ENCODE measurements at regions not wholly inside any gene's neighbourhood (a gene's known extent, or its start where the extent isn't known, plus 50 kb on each side); places are given as distances from the start of the nearest gene placed in this dataset.
"Not testable (repeated sequence)": the region's sequence is repeated elsewhere in the genome, so short reads cannot be mapped to it uniquely, and the experiment has no call there.

DNA sequence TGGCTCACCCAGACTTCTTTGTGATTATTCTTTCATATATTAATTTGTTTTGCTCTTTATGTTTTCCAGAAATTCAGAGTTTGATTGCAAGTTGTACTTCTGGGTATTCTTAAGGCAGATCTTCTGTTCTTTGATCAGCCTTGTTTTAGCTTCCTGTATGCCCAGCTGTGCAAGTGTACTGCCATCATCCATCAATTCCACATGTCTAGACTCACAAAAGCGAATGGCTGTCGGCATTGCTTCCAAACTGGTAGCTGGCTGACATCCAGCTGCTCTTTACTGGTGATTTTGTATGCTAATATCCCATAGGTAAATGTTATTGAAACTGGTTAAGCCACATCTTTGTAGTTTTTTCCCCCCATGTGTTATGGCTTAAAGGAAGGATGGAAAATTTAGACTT, 1084.8 kb upstream of the CITED2 start:
- no peak for DNase-seq (ENCODE audit: low read depth)

DNA sequence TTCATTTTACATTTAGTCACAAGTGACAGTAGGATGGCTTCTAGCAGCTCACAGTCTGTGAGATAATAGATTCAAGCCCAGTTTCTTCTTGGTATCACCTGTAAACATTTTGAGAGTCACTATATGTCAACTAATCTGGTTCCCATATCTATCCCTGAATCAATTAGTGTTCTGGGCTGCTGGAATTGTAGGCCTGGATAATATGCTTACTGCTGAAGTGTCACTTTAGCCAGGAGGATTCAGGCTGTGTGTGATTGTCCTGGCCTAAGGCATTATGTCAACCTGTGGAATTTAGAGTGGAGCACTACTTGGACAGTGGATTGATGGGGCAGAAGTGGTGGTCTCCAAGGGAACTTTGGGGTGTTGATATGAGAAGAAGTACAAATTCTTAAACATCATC, 1071.8 kb upstream of the CITED2 start:
- DNase-seq (ENCODE audit: low read depth): no peak

DNA sequence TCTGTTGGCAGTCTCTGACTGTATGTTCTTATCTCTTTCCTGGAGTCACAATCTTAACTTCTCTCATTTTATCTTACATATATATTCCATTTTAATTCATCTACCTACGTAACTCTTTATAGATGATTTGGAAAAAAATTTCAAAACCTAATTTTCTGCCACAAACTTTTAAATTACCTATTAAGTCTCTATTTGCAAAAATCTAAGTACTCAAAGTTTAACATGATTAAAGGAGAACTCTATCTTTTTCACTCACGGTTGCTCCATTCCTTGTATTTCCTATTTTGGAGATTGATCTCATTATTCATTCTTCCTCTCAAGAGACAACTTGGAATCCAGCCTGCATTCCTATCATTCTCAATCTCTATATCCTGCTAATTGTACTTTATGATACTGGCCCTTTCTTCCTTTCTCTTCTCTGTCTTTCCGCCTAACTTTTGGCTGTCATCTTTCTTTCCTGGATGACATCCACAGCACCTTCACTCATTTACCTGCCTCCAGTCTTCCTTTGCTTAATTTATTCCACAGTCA, 1071.1 kb upstream of the CITED2 start:
- no peak for DNase-seq (ENCODE audit: low read depth)

DNA sequence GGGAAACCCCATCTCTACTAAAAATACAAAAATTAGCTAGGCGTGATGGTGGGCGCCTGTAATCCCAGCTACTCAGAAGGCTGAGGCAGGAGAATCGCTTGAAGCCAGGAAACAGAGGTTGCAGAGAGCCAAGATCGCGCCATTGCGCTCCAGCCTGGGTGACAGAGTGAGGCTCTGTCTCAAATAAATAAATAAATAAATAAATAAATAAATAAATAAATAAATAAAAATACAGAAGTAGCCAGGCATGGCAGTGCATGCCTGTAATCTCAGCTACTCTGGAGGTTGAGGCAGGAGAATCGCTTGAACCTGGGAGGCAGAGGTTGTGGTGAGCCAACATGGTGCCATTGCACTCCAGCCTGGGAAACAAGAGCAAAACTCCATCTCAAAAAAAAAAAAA, 1068.7 kb upstream of the CITED2 start:
- DNase-seq (ENCODE audit: low read depth): not testable (repeated sequence)

DNA sequence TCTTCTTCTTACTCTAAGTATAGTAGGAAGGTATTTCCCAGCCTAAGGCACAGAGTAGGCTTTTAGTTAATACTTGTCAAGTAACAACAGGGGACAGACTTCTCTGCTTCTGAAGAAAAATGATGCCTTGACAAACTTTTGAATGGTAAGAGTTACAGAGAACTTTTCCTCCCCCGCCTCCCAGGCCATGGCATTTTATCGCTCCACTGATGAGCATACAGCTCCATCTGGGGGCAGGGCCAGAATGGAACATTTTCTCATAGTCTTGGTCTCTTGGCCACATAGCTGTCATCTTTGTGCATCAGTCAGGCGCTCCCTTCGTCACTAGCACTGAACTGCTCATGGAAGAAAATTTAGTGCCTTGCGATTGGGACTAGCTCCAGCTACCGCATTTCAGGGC, 1066.8 kb upstream of the CITED2 start:
- no peak for DNase-seq (ENCODE audit: low read depth)

DNA sequence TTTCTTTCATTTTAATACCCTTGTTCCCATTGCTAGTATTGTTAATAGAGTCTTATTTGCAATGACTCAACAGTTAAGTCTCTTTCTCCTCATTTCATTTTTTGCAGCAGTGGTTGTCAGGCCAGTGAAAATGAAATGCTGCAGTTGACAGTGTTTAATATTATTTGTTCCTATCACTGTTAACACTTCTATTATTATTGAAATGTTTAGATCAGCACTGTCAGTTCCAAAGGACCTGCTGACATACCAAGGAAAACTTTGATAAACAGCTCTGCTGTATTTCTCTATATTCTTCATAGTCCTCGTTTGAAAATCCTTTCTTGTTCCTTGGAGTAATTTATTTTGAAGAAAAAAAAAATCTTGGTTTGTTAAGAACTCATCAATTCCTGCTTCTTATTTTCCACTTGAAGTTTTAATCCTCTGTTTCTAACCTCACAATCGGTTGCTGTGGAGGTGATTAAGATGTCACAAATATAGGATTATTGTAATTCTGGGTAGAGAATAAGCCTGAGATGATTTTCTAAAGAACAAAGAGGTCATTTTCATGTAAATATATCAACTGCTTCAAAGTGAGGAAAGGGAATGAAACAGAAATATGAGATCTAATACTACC, 1065.9 kb upstream of the CITED2 start:
- DNase-seq (ENCODE audit: low read depth): no peak

DNA sequence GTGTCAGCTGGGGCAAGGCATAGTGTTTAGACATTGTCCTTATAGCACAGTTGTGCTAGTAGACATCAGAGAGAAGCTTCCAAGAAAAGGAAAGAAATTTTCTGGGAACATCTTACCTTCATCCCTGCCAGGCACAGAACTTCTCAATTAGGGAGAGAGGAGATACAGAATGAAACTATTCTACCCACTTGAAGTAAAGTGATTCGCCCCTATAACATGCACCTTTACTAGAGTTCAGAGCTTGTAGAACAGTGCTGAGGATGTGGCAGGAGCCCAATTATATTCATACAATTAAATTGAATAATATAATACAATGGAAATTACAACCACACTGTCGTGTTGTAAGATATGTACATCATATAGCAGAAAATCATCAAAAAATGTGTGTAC, 1063.9 kb upstream of the CITED2 start:
- no peak for DNase-seq (ENCODE audit: low read depth)

DNA sequence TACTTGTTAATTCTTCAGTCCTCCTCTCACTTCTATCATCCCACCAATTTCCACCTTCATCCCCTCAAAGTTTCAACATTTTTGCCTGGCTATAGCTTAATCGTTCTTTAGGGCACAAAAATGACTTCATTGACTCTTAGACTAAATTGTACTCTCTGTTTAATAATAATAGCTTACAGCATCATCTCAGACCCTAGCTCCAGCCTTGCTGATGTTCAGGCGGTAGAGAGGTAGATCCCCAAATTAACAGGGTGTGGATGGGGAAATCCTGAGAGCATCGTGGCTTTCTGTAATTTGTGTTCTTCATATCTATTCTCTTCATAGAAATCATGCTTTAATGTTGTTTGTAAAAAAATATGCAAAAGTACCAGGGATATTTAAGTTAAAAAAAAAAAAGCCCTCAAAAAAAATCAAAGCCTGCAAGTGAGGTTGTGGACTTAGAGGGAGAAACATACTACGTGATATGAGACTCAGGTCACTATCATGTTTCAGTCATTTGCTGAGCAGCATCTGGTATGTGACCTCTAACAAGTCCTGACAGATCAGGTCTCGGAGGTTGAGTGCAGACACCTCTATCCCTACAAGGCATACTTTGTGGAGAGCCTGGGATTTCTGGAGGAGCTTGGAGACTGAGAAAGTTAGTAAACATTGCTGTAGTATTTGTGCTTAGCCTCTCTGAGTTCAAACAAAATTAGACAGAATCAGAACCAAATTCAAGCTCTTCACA, 1063.3 kb upstream of the CITED2 start:
- no peak for DNase-seq (ENCODE audit: low read depth)

DNA sequence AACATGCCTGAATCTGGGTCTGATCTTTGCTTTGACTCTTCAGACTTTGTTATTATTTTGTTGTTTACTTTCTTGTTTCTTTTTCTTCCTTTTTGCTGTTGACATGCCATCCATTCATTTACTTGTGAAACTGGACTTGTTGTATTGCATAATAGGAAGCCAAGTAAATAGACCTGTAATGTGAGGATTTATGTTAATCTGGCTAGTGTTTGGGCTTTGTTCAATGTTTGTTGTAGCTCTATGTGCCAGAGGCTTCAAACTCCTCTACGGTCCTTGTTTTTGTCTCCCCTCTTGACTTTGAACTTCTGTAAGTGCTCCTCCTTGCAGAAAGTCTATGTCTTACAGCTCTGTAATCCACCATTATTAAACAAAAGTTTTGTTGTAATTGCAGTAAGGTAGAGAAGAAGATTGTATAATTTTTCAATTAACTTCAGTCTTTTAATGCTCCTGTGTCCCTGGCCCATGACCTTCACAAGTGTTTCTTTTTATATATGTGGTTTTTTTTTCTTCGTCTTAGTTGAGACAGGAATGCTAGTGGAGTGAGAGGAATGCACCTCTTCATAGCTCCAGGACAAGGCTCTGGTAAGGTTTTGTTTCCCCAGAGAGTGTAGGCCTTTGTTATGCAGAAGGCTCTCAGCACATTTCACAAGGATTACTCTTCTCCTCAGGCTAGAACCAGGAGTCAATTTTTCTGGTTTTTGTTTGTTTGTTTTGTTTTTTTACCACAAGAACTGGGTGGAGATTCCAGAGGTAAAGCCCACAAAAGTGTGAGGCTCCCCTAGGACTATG, 1061.8 kb upstream of the CITED2 start:
- DNase-seq (ENCODE audit: low read depth): no peak

DNA sequence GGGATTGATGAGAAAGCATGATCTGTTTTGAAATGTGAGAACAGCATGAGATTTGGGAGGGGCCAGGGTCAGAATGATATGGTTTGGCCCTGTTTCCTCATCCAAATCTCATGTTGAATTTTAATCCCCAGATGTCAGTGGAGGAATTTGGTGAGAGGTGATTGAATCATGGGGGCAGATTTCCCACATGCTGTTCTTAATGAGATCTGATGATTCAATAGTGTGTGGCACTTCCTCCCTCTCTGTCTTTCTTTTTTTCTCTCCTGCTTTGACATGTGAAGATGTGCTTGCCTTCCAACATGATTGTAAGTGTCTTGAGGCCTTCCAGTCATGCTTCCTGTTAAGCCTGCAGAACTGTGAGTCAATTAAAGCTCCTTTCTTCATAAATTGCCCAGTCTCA, 1060.3 kb upstream of the CITED2 start:
- no peak for DNase-seq (ENCODE audit: low read depth)

DNA sequence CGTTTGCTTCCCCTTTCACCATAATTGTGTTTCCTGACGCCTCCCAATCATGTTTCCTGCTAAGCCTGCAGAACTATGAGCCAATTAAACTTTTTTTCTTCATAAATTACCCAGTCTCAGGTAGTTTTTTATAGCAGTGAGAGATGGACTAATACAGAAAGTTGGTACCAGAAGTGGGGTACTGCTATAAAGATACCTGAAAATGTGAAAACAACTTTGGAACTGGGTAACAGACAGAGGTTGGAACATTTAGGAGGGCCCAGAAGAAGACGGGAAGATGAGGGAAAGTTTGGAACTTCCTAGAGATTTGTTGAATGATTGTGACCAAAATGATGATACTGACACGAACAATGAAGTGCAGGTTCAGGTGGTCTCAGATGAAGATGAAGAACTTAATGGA, 1058.6 kb upstream of the CITED2 start:
- DNase-seq (ENCODE audit: low read depth): no peak

DNA sequence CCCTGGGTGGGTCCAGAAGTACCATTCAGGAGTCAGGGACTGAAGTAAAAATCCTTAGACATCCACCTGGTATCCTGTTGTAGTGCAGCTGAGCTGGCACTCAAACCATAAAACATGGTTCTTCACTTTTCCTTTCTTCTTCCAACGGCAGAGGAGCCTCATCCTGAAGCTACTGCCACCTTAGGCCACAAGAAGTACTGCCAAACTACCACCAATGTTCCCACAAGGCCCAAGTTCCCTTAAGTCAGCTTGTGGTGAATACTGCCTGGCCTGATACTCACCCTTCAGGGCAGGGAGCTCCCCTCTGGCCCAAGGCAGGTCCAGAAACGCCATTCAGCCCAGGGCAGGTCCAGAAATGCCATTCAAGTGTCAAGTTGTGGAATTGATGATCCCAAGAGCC, 1053.4 kb upstream of the CITED2 start:
- DNase-seq (ENCODE audit: low read depth): no peak

DNA sequence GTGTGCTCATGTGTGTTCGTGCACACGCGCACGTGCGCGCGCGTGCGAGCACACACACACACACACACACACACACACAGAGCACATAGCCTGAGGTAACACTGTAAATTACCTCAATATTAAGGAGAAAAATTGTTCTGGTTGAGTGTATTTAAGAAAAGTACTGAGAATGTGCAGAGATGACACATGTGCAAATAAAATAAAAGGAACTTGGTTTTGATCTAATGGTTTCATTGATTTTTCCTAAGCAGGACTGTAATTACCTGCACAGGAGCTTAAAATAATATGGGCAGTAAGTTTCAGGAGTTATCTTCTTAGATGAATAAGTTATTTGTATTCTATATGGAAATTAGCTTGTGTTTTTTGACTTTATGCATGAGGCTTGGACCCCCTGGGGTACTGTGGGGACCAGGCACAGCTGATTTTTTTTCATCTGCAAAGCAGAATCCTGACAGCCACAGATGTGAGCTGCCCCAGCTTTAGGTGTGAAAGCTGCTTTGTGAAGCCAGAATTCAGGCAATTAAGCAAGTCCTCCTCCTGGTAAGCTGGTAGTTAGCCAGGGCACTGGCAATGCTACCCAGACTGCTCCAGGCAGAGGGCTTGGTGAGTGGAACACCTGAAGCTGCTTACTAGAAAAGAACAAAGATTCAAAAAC, 1040.6 kb upstream of the CITED2 start:
- DNase-seq (ENCODE audit: low read depth): no peak

DNA sequence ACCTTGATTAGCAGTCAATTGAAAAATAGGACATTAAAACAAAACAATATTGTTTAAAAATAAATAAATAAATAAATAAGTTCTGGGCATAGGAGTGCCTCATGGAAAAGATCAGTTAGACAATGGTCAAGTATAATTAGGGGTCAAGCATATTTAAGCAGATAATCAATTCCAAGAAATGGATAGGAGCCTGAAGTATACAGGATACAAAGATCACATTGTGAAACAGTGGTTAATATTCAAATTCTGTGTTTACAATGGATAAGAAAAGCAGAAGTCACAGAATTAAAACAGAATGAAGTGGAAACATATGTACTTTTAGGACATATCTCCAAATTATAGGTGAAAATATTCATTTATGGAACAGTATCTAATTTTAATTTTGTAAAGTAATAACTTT, 1028.6 kb upstream of the CITED2 start:
- DNase-seq (ENCODE audit: low read depth): no peak

DNA sequence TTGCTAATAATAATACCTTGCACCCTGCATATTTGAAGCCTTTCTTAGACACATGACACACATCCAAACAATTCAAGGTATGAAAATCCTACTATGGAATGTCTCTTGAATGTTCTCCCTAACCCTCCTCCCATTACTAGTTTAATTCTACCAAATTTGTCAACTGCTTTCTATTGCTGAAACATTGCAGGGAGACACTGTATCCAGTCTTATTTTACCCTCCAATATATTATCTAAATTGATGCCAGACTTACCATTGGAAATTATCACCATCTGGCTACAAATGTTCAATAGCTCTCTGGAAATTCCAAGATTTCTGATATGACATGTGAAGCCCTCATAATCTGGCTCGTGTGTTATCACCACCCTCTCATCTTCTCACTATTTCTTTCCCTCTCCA, 1027.3 kb upstream of the CITED2 start:
- no peak for DNase-seq (ENCODE audit: low read depth)

DNA sequence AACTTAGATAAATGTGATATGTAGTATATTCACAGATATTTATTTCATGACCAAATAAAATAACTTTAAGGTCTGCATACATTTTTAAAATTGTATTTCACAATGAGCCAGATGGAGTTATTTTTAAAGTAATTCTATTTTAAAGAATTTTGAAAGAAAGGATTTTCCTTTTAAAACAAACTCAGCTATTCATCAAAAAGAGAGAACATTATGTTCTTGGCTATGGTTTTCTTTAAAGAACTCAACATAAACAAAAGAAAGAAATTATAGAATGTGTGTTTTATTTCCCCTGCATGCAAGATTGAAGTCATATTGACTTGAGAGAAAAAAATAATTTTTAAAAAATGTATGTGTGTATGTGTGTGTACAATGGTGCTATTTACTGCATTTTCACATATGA, 1023.6 kb upstream of the CITED2 start:
- no peak for DNase-seq (ENCODE audit: low read depth)

DNA sequence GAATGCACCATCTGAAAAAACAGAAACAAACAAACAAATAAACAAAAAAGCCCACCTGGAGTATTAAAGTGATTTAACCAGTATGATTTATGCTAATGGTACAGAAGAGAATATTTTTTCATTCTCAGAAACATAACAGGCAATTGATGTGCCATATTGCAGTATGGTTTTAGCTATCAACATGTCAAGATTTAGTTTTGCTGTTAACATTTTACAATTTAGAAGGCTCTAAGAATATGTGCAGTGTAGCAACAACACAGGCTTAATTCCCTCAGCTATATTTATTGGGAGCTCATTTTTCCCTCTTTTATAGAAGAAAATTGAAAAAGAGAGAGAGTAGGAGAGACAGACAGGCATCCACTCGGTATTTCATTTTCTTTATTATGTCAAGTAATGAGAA, 1022.7 kb upstream of the CITED2 start:
- DNase-seq (ENCODE audit: low read depth): no peak

DNA sequence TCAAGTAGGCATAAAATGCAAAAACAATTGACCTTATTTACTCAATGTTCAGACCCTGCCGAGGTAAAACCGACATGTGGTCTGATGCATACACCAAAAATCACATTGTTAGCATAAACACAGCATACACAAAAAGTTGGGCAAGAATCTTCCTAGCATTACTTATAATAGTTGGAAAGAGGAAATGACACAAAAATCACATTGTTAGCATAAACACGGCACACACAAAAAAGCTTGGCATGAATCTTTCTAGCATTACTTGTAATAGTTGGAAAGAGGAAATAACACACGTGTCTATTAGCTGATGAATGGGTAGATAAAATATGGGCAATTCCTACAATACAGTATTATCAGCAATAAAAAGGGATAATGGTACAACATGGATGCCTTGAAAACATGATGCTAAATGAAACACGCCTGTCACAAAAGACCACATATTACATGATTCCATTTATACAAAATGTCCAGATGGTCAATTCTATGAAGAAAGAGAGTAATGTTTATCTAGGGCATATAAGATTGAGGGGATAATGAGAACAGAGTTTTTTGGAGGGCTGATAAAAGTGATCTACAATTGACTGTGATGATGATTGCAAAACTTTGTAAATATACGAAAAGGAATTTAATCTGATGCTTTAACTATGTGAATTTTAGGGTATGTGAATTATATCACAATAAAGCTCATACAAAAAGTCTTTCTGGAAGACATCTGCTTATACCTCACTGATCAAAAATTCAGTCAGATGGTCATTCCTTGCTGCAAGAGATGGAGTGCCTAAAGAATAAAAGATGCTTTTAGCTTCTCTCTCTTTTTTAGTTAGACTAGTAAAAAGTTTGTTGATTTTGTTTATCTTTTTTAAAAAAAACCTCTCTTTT, 1019.5 kb upstream of the CITED2 start:
- DNase-seq (ENCODE audit: low read depth): no peak

DNA sequence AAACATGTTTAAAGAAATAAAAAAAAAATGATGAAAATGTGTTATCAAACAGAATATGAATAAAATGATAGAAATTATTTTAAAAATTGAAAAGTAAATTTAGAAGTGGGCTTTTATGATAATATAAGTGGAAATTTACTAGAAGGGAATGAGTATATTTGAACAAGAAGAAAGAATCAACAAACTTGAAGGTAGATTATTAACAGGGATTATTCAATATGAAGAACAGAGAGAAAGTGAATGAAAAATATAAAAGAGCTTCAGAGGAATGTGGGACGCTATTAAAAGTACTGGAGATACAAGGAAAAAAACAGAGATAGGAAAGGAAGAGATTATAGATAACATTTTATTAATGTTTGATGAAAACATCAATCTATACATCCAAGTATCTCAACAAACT, 1014.4 kb upstream of the CITED2 start:
- DNase-seq (ENCODE audit: low read depth): no peak

DNA sequence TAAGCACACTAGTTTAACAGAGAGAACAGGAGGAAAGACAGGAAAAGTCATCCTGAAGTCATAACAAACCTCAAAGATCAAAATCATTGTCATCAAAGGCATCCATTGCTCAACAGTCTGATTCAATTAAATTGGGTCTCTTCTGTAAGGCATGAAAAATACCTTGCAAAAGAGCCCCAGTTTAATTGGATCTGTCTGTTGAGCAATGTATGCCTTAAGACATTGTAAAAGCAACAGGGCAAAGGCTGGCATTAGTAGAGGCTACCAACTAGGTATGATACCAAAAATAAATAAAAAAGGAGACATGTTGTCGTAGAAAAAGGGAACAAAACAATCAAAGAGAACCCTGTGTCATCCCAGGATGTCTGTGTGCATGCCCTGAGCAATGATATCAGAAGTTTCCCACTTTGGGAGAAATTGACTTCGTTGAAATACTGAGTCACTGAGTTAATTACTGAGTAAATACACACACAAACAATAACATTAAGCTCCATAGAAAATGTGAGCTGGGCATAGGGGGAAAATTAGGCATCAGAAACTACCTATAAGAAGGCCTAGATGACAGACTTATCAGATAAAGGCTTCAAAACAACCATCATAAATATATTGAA, 1013.8 kb upstream of the CITED2 start:
- no peak for DNase-seq (ENCODE audit: low read depth)

DNA sequence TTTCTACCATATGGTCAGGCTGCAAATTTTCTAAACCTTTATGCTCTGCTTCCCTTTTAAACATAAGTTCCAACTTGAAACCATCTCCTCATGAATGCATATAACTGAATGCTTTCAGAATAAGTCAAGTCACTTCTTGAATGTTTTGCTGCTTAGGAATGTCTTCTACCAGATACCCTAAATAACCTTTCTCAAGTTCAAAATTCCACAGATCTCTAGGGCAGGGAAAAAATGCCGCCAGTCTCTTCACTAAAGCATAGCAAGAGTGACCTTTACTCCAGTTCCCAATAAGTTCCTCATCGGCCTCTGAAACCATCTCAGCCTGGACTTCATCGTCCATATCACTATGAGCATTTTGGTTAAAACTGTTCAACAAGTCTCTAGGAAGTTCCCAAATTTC, 1011.2 kb upstream of the CITED2 start:
- DNase-seq (ENCODE audit: low read depth): no peak
